Retinal pigment epithelial cell (primary cell): ENCODE measurements at regions not wholly inside any gene's neighbourhood (a gene's known extent, or its start where the extent isn't known, plus 50 kb on each side); places are given as distances from the start of the nearest gene placed in this dataset.
"Not testable (repeated sequence)": the region's sequence is repeated elsewhere in the genome, so short reads cannot be mapped to it uniquely, and the experiment has no call there.

Experiments
- DNase-seq: peaks from one replicate; pipeline ENCODE4 v3.0.0-alpha.2; 2010; ENCODE audit warnings: low read depth
- H3K4me3 ChIP-seq: 2 replicates; pipeline ENCODE4 v1.5.1; 2011; ENCODE audit warnings: mild to moderate bottlenecking, low read length, control low read depth, moderate library complexity
- CTCF ChIP-seq: conservative IDR thresholded peaks from 2 replicates; pipeline ENCODE4 v1.5.1; 2011; ENCODE audit warnings: low read depth, low read length, control low read depth, inconsistent platforms

DNA sequence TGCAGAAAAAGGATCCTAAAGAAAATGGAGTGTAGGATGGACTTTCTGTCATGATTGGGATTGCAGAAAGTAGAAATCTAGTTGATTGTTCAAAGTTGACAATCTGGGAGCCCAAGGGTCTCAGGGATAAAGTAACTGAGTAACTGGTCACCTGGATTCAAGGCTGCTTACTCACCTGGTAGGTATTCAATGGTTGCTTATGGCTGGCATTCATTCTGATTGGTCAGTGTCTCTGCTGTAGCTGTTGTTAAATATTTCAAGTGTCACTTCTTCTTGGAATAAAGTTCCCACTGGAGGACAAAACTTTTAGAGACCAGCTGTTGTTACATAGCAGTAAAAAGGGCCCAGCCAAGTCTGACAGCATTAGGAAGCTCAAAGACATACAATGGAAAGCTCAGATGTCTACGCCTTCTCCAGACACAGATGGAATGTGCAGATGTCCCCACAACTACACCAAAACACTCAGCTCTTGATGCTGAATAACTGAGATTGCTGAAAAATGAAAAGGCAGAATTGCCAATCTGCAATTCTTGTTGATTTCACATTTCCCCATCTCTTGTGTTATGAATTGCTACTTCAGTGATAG lies 106.9 kb downstream of the ZNF467 start:
- no peak for DNase-seq
- TF ChIP-seq CTCF: no peak
- H3K4me3 ChIP-seq: no peak overlapping the region

GRCh38 chr7:149665618-149666017 lies 107.8 kb downstream of the ZNF467 start:
- not testable (repeated sequence) for H3K4me3 ChIP-seq

GRCh38 chr7:149664666-149665065 lies 108.7 kb downstream of the ZNF467 start:
- TF ChIP-seq CTCF: no peak
- no peak overlapping the region for H3K4me3 ChIP-seq
- DNase-seq: no peak

More at GRCh38 chr7:149665618-149666017, 107.8 kb downstream of the ZNF467 start:
- not testable (repeated sequence) for DNase-seq

DNA sequence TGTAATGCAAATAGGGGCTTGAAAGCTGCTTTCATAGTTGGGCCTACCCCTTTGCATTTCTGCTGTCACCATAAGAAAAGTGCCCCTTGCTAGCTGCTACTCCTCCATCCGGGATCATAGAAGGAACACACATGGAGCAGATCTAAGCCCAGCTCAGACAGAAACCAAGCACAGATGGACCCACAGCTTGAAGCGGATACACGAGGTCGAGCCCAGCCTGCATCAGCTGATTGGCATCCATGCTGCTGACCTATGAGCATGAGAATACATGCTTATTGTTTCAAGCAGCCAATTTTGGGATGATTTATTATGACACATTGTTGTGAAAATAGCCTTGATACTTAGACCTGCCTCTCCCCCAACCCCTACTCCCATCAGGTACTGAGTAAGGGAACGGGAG lies 109.2 kb downstream of the ZNF467 start:
- DNase-seq: no peak
- TF ChIP-seq CTCF: no peak
- no peak overlapping the region for H3K4me3 ChIP-seq

DNA sequence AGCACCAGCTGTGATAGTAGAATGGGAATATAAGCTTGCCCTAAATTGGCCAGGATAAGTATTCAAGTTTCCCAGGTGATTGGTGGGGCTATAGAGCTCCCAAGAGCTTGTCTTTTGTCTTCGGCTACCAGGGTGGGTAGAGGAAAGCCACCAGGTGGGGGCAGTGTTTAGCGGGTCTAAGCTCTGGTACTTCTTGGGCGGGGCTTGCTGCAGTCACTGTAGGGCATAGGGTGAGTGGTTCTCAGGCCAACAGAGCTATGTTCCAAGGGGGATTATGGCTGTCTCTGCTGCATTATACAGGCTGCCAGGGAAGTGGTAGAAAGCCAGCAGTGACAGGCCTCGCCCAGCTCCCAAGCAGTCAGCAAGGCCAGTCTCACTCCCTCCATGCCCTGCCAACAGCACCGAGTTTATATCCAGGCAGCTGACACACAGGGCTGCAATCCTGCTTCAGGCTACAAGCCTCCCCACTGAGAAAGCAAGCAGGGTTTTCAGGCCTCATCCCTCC lies 110.7 kb downstream of the ZNF467 start:
- no peak overlapping the region for H3K4me3 ChIP-seq
- TF ChIP-seq CTCF: peak; percentile 66
- DNase-seq: peak; percentile 52

GRCh38 chr7:149655784-149656183 lies 117.6 kb downstream of the ZNF467 start:
- no peak for TF ChIP-seq CTCF
- no peak for DNase-seq

DNA sequence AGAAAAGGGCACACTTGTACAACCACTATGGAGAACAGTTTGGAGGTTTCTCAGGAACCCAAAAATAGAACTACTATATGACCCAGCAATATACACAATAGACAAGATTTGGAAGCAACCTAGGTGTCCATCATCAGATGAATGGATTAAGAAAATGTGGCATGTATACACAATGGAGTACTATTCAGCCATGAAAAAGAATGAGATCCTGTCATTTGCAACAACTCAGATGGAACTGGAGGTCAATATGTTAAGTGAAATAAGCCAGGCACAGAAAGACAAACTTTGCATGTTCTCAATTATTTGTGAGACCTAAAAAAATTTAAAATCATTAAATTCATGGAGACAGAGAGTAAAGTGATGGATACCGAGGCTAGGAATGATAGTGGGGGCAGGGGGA lies 118.8 kb downstream of the ZNF467 start:
- DNase-seq: no peak
- no peak for TF ChIP-seq CTCF

More at GRCh38 chr7:149655784-149656183, 117.6 kb downstream of the ZNF467 start:
- no peak overlapping the region for H3K4me3 ChIP-seq

DNA sequence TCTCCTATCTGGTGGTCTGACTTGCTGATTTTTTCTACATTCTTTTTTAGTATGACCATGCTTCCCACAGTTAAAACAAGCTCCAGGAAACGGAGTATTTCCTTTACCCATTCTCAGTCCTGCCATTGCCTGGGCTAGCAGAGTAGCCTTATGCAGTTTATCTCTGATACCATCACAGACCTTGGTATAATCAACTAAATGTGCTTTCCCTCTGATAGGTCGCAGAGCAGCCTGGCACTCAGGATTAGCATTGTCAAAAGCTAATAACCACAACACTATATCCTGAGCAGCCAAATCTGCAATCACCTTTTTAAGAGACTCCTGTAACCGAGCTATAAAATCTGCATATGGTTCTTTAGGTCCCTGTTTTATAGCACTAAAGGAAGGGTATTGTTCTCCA lies 123.2 kb downstream of the ZNF467 start:
- DNase-seq, H3K4me3 ChIP-seq: not testable (repeated sequence)

More for the DNA sequence above, 118.8 kb downstream of the ZNF467 start:
- H3K4me3 ChIP-seq: no peak overlapping the region
